D721Med (cell line): ENCODE measurements at regions not wholly inside any gene's neighbourhood (a gene's known extent, or its start where the extent isn't known, plus 50 kb on each side); places are given as distances from the start of the nearest gene placed in this dataset.

Experiments
- DNase-seq: peaks from one replicate; pipeline ENCODE4 v3.0.0; 2011; ENCODE audit warnings: low spot score; ENCODE audit not compliant: insufficient read length
- FAIRE-seq: peaks from 2 replicates; lab custom pipeline; 2011; peaks lifted over from hg19 to GRCh38; lab: Jason Lieb, UNC
- CTCF ChIP-seq: IDR thresholded peaks from 2 replicates; pipeline ENCODE4 v1.5.1; 2012; ENCODE audit warnings: mild to moderate bottlenecking, control low read depth; ENCODE audit not compliant: insufficient read depth; ENCODE audit errors: missing control alignments

- DNase-seq (no peak), FAIRE-seq (peak; percentile 21)
- no peak for TF ChIP-seq CTCF
Measured at GRCh38 chr1:190837888-190838287, 360.2 kb upstream of the BRINP3 start.

GRCh38 chr1:190847166-190847565, 369.5 kb upstream of the BRINP3 start:
- no peak for TF ChIP-seq CTCF
- DNase-seq, result no peak
- peak; percentile 48 for FAIRE-seq

GRCh38 chr1:190849346-190849745, 371.7 kb upstream of the BRINP3 start:
- peak; percentile 24 for DNase-seq
- peak; percentile 100 for FAIRE-seq
- TF ChIP-seq CTCF, result no peak

- FAIRE-seq, result no peak
- no peak for DNase-seq
- no peak for TF ChIP-seq CTCF
Measured at GRCh38 chr1:190852611-190853010, 374.9 kb upstream of the BRINP3 start.

- no peak for FAIRE-seq
- TF ChIP-seq CTCF, result no peak
- no peak for DNase-seq
Measured at GRCh38 chr1:190858140-190858539, 380.5 kb upstream of the BRINP3 start.

GRCh38 chr1:190864013-190864641, 386.5 kb upstream of the BRINP3 start:
- no peak for TF ChIP-seq CTCF
- FAIRE-seq (no peak), DNase-seq (no peak)

GRCh38 chr1:190880352-190880751, 402.7 kb upstream of the BRINP3 start:
- no peak for TF ChIP-seq CTCF
- no peak for FAIRE-seq
- no peak for DNase-seq
